ENCODE measurements at regions not wholly inside any gene's neighbourhood (a gene's known extent, or its start where the extent isn't known, plus 50 kb on each side); places are given as distances from the start of the nearest gene placed in this dataset.

DNA sequence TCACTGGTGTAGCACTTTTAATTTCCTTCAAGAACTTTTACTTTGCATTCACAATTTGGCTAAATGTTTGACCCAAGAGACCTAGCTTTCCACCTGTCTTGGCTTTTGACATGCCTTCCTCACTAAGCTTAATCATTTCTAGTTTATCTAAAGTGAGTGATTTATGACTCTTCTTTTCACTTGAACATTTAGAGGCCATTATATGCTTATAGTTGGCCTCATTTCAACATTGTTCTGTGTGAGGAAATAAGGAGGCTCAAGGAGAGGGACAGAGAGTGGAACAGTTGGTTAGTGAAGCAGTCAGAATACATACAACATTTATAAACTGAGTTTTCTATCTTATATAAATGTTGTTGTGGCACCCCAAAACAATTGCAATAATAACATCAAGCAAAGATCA, 489.3 kb upstream of the CDH2 start:
- no peak overlapping the region for H3T11ph ChIP-seq (ENCODE audit: low read length)
- no peak for DNase-seq
- H2BK5ac ChIP-seq (ENCODE audit: insufficient read length, low read length), result no peak overlapping the region
- no peak overlapping the region for H2BK15ac ChIP-seq (ENCODE audit: low read depth, low read length)
- no peak overlapping the region for H2BK120ac ChIP-seq (ENCODE audit: low read depth, low read length, poor library complexity, severe bottlenecking)
- H2AK5ac ChIP-seq (ENCODE audit: insufficient read length, low read length), result no peak overlapping the region
- H3K4ac ChIP-seq (ENCODE audit: low read depth, low read length), result no peak overlapping the region
- H2AFZ ChIP-seq (ENCODE audit: low read length), result no peak overlapping the region
- no peak overlapping the region for H3K56ac ChIP-seq (ENCODE audit: insufficient read length, low read depth, low read length)
- no peak overlapping the region for H3K27ac Mint-ChIP-seq
- no peak overlapping the region for H3K27ac ChIP-seq (ENCODE audit: insufficient read length, low read depth, low read length)
- H3K36me3 Mint-ChIP-seq (ENCODE audit: insufficient read depth in 1 of 3, low read depth in 3 of 3), result no peaks in the 10 kb centered on the region
- H4K91ac ChIP-seq (ENCODE audit: insufficient read length, low read depth, low read length), result no peak overlapping the region
- H3K9me3 Mint-ChIP-seq, result no peaks in the 10 kb centered on the region; a peak in 1 of 5 replicates
- H2BK12ac ChIP-seq (ENCODE audit: insufficient read length, low read depth, low read length), result no peak overlapping the region
- H3K14ac ChIP-seq (ENCODE audit: insufficient read depth, low read length), result no peak overlapping the region
- H3K9ac ChIP-seq (ENCODE audit: extremely low read depth, insufficient read length, low read length), result no peak overlapping the region
- no peak overlapping the region for H2BK20ac ChIP-seq (ENCODE audit: low read depth, low read length, poor library complexity, severe bottlenecking)
- no peaks in the 10 kb centered on the region for H3K4me1 Mint-ChIP-seq
- H3K9me3 ChIP-seq (ENCODE audit: control insufficient read depth, low read depth, low read length), result no peaks in the 10 kb centered on the region
- H3K4me1 ChIP-seq (ENCODE audit: insufficient read depth, low read length), result no peaks in the 10 kb centered on the region
- H3K18ac ChIP-seq (ENCODE audit: insufficient read length, low read depth, low read length), result no peak overlapping the region
- no peaks in the 10 kb centered on the region for H3K27me3 ChIP-seq (ENCODE audit: insufficient read depth, low read length)
- TF ChIP-seq, protein P1, sequence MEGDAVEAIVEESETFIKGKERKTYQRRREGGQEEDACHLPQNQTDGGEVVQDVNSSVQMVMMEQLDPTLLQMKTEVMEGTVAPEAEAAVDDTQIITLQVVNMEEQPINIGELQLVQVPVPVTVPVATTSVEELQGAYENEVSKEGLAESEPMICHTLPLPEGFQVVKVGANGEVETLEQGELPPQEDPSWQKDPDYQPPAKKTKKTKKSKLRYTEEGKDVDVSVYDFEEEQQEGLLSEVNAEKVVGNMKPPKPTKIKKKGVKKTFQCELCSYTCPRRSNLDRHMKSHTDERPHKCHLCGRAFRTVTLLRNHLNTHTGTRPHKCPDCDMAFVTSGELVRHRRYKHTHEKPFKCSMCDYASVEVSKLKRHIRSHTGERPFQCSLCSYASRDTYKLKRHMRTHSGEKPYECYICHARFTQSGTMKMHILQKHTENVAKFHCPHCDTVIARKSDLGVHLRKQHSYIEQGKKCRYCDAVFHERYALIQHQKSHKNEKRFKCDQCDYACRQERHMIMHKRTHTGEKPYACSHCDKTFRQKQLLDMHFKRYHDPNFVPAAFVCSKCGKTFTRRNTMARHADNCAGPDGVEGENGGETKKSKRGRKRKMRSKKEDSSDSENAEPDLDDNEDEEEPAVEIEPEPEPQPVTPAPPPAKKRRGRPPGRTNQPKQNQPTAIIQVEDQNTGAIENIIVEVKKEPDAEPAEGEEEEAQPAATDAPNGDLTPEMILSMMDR (conservative IDR thresholded peaks at IDR 0.05), result no peak
- H4K20me1 ChIP-seq (ENCODE audit: control insufficient read depth, insufficient read depth, insufficient read length), result no peaks in the 10 kb centered on the region
- H3K4me2 ChIP-seq (ENCODE audit: insufficient read depth, insufficient read length, low read length), result no peak overlapping the region
- H4K8ac ChIP-seq (replicated peaks; ENCODE audit: insufficient read length, low read depth, low read length), result no peak overlapping the region
- no peak overlapping the region for H3K4me3 Mint-ChIP-seq
- H3K23me2 ChIP-seq (ENCODE audit: insufficient read length, low read depth, low read length, poor library complexity, severe bottlenecking), result no peaks in the 10 kb centered on the region
- H3K79me2 ChIP-seq (ENCODE audit: insufficient read depth, low read length), result no peaks in the 10 kb centered on the region
- H3K27me3 Mint-ChIP-seq (ENCODE audit: low read depth), result no peaks in the 10 kb centered on the region
- H3K79me1 ChIP-seq (ENCODE audit: insufficient read depth, low read depth, low read length, poor library complexity, severe bottlenecking), result no peaks in the 10 kb centered on the region
- H3K23ac ChIP-seq (ENCODE audit: insufficient read length, low read depth, low read length), result no peak overlapping the region
- H4K5ac ChIP-seq (ENCODE audit: insufficient read length, low read depth, low read length), result no peak overlapping the region
